Activated naive CD8-positive, alpha-beta T cell treated with anti-CD3 and anti-CD28 coated beads, Interleukin-2, amount 50 U/mL, for 24 hours (primary cell): ENCODE measurements at regions not wholly inside any gene's neighbourhood (a gene's known extent, or its start where the extent isn't known, plus 50 kb on each side); places are given as distances from the start of the nearest gene placed in this dataset.
"Not testable (repeated sequence)": the region's sequence is repeated elsewhere in the genome, so short reads cannot be mapped to it uniquely, and the experiment has no call there.

ENCODE experiments used
- ATAC-seq: fragments of 150-1000 bp; cut with Tn5 transposase; one replicate; pipeline ENCODE4 v1.10.0; 2021
- DNase-seq: peaks from one replicate; pipeline ENCODE4 v3.0.0; 2021
- H3K27ac Mint-ChIP-seq: one replicate; pipeline ENCODE4 v1.8.0; 2021; ENCODE audit warnings: mild to moderate bottlenecking, mixed read lengths
- H3K27me3 Mint-ChIP-seq: one replicate; pipeline ENCODE4 v1.8.0; 2021; ENCODE audit warnings: mixed read lengths
- H3K36me3 Mint-ChIP-seq: one replicate; pipeline ENCODE4 v1.8.0; 2021; ENCODE audit warnings: low read depth, mixed read lengths
- H3K4me1 Mint-ChIP-seq: one replicate; pipeline ENCODE4 v1.8.0; 2021; ENCODE audit warnings: mixed read lengths
- H3K4me3 Mint-ChIP-seq: one replicate; pipeline ENCODE4 v1.8.0; 2021; ENCODE audit warnings: mild to moderate bottlenecking, moderate library complexity, mixed read lengths
- H3K9me3 Mint-ChIP-seq: one replicate; pipeline ENCODE4 v1.8.0; 2021; ENCODE audit warnings: mixed read lengths

- peaks cover 45% of the 10 kb centered on the region for H3K27me3 Mint-ChIP-seq
- H3K9me3 Mint-ChIP-seq: peaks cover 16% of the 10 kb centered on the region
- ATAC-seq: no peak
- H3K36me3 Mint-ChIP-seq: peaks cover 7% of the 10 kb centered on the region
- H3K4me3 Mint-ChIP-seq: no peak overlapping the region
- DNase-seq: no peak
- no peak overlapping the region for H3K27ac Mint-ChIP-seq
- H3K4me1 Mint-ChIP-seq: peaks cover 2% of the 10 kb centered on the region
Observed at GRCh38 chr2:89767572-89768435, 1076.3 kb downstream of the RPIA start.

GRCh38 chr2:89775885-89776284, 1084.4 kb downstream of the RPIA start:
- H3K4me1 Mint-ChIP-seq: no peaks in the 10 kb centered on the region
- ATAC-seq: no peak
- no peak for DNase-seq
- H3K27me3 Mint-ChIP-seq: peaks cover 2% of the 10 kb centered on the region
- H3K27ac Mint-ChIP-seq: no peak overlapping the region
- H3K36me3 Mint-ChIP-seq: peaks cover 67% of the 10 kb centered on the region
- no peak overlapping the region for H3K4me3 Mint-ChIP-seq
- peaks cover 89% of the 10 kb centered on the region for H3K9me3 Mint-ChIP-seq

- Mint-ChIP-seq H3K4me3 (no peak overlapping the region), H3K9me3 (peaks cover 99% of the 10 kb centered on the region), H3K27ac (no peak overlapping the region), H3K36me3 (peaks cover 73% of the 10 kb centered on the region), H3K27me3 (no peaks in the 10 kb centered on the region), H3K4me1 (no peaks in the 10 kb centered on the region)
- no peak for ATAC-seq
- no peak for DNase-seq
Observed at GRCh38 chr2:89780318-89780717, 1088.8 kb downstream of the RPIA start.

- no peak for DNase-seq
- H3K4me3 Mint-ChIP-seq: no peak overlapping the region
- H3K36me3 Mint-ChIP-seq: peaks cover 62% of the 10 kb centered on the region
- H3K27me3 Mint-ChIP-seq: no peaks in the 10 kb centered on the region
- H3K9me3 Mint-ChIP-seq: peaks cover 92% of the 10 kb centered on the region
- H3K4me1 Mint-ChIP-seq: no peaks in the 10 kb centered on the region
- ATAC-seq: no peak
- H3K27ac Mint-ChIP-seq: no peak overlapping the region
Observed at GRCh38 chr2:89781962-89782361, 1090.5 kb downstream of the RPIA start.

- Mint-ChIP-seq H3K9me3 (peaks cover 90% of the 10 kb centered on the region), H3K4me3 (no peak overlapping the region), H3K36me3 (peaks cover 64% of the 10 kb centered on the region), H3K27me3 (no peaks in the 10 kb centered on the region), H3K4me1 (no peaks in the 10 kb centered on the region), H3K27ac (no peak overlapping the region)
- no peak for DNase-seq
- ATAC-seq: no peak
Observed at GRCh38 chr2:89784960-89785359, 1093.5 kb downstream of the RPIA start.

- DNase-seq, ATAC-seq, H3K27me3 Mint-ChIP-seq, H3K4me1 Mint-ChIP-seq, H3K4me3 Mint-ChIP-seq, H3K27ac Mint-ChIP-seq: not testable (repeated sequence)
- H3K9me3 Mint-ChIP-seq: peaks cover 90% of the 10 kb centered on the region
- H3K36me3 Mint-ChIP-seq: peaks cover 66% of the 10 kb centered on the region
Observed at GRCh38 chr2:89785528-89785927, 1094.1 kb downstream of the RPIA start.

GRCh38 chr2:89786642-89787041, 1095.2 kb downstream of the RPIA start:
- DNase-seq, H3K27me3 Mint-ChIP-seq, H3K4me3 Mint-ChIP-seq, ATAC-seq, H3K4me1 Mint-ChIP-seq, H3K27ac Mint-ChIP-seq: not testable (repeated sequence)
- Mint-ChIP-seq H3K9me3 (peaks cover 87% of the 10 kb centered on the region), H3K36me3 (peaks cover 65% of the 10 kb centered on the region)

- Mint-ChIP-seq H3K36me3 (peaks cover 50% of the 10 kb centered on the region), H3K9me3 (peaks cover 85% of the 10 kb centered on the region)
- H3K27ac Mint-ChIP-seq, H3K4me3 Mint-ChIP-seq, ATAC-seq, H3K4me1 Mint-ChIP-seq, DNase-seq, H3K27me3 Mint-ChIP-seq: not testable (repeated sequence)
Observed at GRCh38 chr2:89795530-89795929, 1104.1 kb downstream of the RPIA start.

- no peak overlapping the region for H3K27ac Mint-ChIP-seq
- peaks cover 51% of the 10 kb centered on the region for H3K36me3 Mint-ChIP-seq
- DNase-seq: no peak
- no peaks in the 10 kb centered on the region for H3K4me1 Mint-ChIP-seq
- no peak overlapping the region for H3K4me3 Mint-ChIP-seq
- H3K27me3 Mint-ChIP-seq: no peaks in the 10 kb centered on the region
- peaks cover 86% of the 10 kb centered on the region for H3K9me3 Mint-ChIP-seq
- ATAC-seq: no peak
Observed at GRCh38 chr2:89797320-89798038, 1106.0 kb downstream of the RPIA start.

GRCh38 chr2:89801207-89801606, 1109.7 kb downstream of the RPIA start:
- peaks cover 92% of the 10 kb centered on the region for H3K9me3 Mint-ChIP-seq
- H3K4me3 Mint-ChIP-seq, H3K27ac Mint-ChIP-seq, DNase-seq, H3K4me1 Mint-ChIP-seq, H3K27me3 Mint-ChIP-seq, ATAC-seq: not testable (repeated sequence)
- H3K36me3 Mint-ChIP-seq: peaks cover 68% of the 10 kb centered on the region

- not testable (repeated sequence) for H3K4me1 Mint-ChIP-seq, H3K27me3 Mint-ChIP-seq, H3K27ac Mint-ChIP-seq, ATAC-seq, DNase-seq, H3K4me3 Mint-ChIP-seq
- Mint-ChIP-seq H3K36me3 (peaks cover 62% of the 10 kb centered on the region), H3K9me3 (peaks cover 74% of the 10 kb centered on the region)
Observed at GRCh38 chr2:89806363-89806762, 1114.9 kb downstream of the RPIA start.

- H3K36me3 Mint-ChIP-seq: peaks cover 72% of the 10 kb centered on the region
Observed at GRCh38 chr2:89811295-89811694, 1119.8 kb downstream of the RPIA start.

GRCh38 chr2:89811910-89812309, 1120.4 kb downstream of the RPIA start:
- peaks cover 29% of the 10 kb centered on the region for H3K9me3 Mint-ChIP-seq
- H3K27me3 Mint-ChIP-seq, DNase-seq: not testable (repeated sequence)

More at GRCh38 chr2:89811295-89811694, 1119.8 kb downstream of the RPIA start:
- no peaks in the 10 kb centered on the region for H3K27me3 Mint-ChIP-seq
- no peak overlapping the region for H3K27ac Mint-ChIP-seq
- peaks cover 32% of the 10 kb centered on the region for H3K9me3 Mint-ChIP-seq
- ATAC-seq (no peak), DNase-seq (no peak)
- H3K4me1 Mint-ChIP-seq: no peaks in the 10 kb centered on the region
- no peak overlapping the region for H3K4me3 Mint-ChIP-seq

GRCh38 chr2:89814359-89814758, 1122.9 kb downstream of the RPIA start:
- DNase-seq, H3K4me3 Mint-ChIP-seq, ATAC-seq, H3K27me3 Mint-ChIP-seq, H3K27ac Mint-ChIP-seq, H3K4me1 Mint-ChIP-seq: not testable (repeated sequence)
- Mint-ChIP-seq H3K9me3 (peaks cover 12% of the 10 kb centered on the region), H3K36me3 (peaks cover 80% of the 10 kb centered on the region)

More at GRCh38 chr2:89811910-89812309, 1120.4 kb downstream of the RPIA start:
- H3K36me3 Mint-ChIP-seq: peaks cover 73% of the 10 kb centered on the region
- not testable (repeated sequence) for H3K4me3 Mint-ChIP-seq, H3K4me1 Mint-ChIP-seq, H3K27ac Mint-ChIP-seq, ATAC-seq

GRCh38 chr2:89818873-89819272, 1127.4 kb downstream of the RPIA start:
- Mint-ChIP-seq H3K4me3 (no peak overlapping the region), H3K27ac (no peak overlapping the region), H3K4me1 (no peaks in the 10 kb centered on the region), H3K36me3 (peaks cover 88% of the 10 kb centered on the region), H3K9me3 (no peaks in the 10 kb centered on the region), H3K27me3 (no peaks in the 10 kb centered on the region)
- no peak for ATAC-seq
- DNase-seq: no peak
